Transverse colon (tissue), 4 donors: ENCODE measurements at regions not wholly inside any gene's neighbourhood (a gene's known extent, or its start where the extent isn't known, plus 50 kb on each side); places are given as distances from the start of the nearest gene placed in this dataset.
"Not testable (repeated sequence)": the region's sequence is repeated elsewhere in the genome, so short reads cannot be mapped to it uniquely, and the experiment has no call there.

Source experiments
- DNase-seq: peaks from one replicate; pipeline ENCODE4 v3.0.0-alpha.2; 2019
- H3K27ac ChIP-seq, 4 donors: fragments of 200-600 bp; sonication (generic); 2 replicates each; pipeline ENCODE4 v1.5.1; 2016 to 2018; ENCODE audit warnings: inconsistent platforms in 4 of 4
- H3K27me3 ChIP-seq: fragments of 200-600 bp; sonication (generic); 2 replicates; pipeline ENCODE4 v1.5.1; 2017; ENCODE audit warnings: inconsistent platforms
- H3K36me3 ChIP-seq, 4 donors: fragments of 200-600 bp; sonication (generic); 2 replicates each; pipeline ENCODE4 v1.5.1; 2017 to 2019; ENCODE audit warnings: inconsistent platforms in 4 of 4
- H3K4me1 ChIP-seq, 4 donors: fragments of 200-600 bp; sonication (generic); 2 replicates each; pipeline ENCODE4 v1.5.1; 2017 to 2020; ENCODE audit warnings: inconsistent platforms in 4 of 4
- H3K4me3 ChIP-seq, 4 donors: fragments of 200-600 bp; sonication (generic); 1 replicate in 1 of 4; 2 replicates in 3 of 4; pipeline versions ENCODE4 v1.5.1 to v1.6.1; 2017 to 2019; ENCODE audit warnings: inconsistent platforms in 4 of 4
- H3K9me3 ChIP-seq, 2 donors: fragments of 200-600 bp; sonication (generic); 2 replicates each; pipeline ENCODE4 v1.5.1; 2017 to 2019; ENCODE audit warnings: inconsistent platforms in 2 of 2
- EP300 ChIP-seq: sonication (generic); formaldehyde crosslinking; IDR thresholded peaks from one replicate; pipeline ENCODE4 v1.6.1; 2017; ENCODE audit warnings: antibody characterized with exemption, low read depth
- POLR2A ChIP-seq: fragments of 450-650 bp; IDR thresholded peaks from one replicate; pipeline ENCODE4 v1.6.1; 2016; ENCODE audit warnings: antibody characterized with exemption, mild to moderate bottlenecking, moderate library complexity
- POLR2AphosphoS5 ChIP-seq, 3 donors: sonication (generic); formaldehyde crosslinking; IDR thresholded peaks; one replicate each; pipeline ENCODE4 v1.6.1; 2016; ENCODE audit warnings: antibody characterized with exemption in 3 of 3
- WGBS, 2 donors: methylation state at CpG; one replicate each; pipeline ENCODE4 v1.1.5; 2018; ENCODE audit warnings: low coverage in 1 of 2; 5-methylcytosine and 5-hydroxymethylcytosine counted together
- in situ Hi-C, 4 donors: fragments of 200-750 bp; cut with MboI; loops; one replicate each; pipeline versions ENCODE4 v1.15.0 to v1.15.1; 2017; ENCODE audit warnings: low sequenced_read_pairs in 3 of 4, low pct_ligation_motif_present in 1 of 4, low pct_unique_long_range_greater_than_20kb in 1 of 4
- intact Hi-C: fragments of 100-400 bp; cut with DNase I; formaldehyde crosslinking; loops from one replicate; pipeline ENCODE4 v1.15.1; 2023; ENCODE audit warnings: low total_unique reads
- TF ChIP-seq, protein P1 (sequence below), 5 experiments: fragments of 200-600 bp in 3 of 5; fragments of 450-650 bp in 2 of 5; sonication (generic) in 3 of 5; IDR thresholded peaks; 1 replicate in 2 of 5; 2 replicates in 3 of 5; pipeline ENCODE4 v1.5.1; 2016 to 2017; ENCODE audit warnings: antibody characterized with exemption in 5 of 5, inconsistent platforms in 3 of 5, mild to moderate bottlenecking in 2 of 5, moderate library complexity in 1 of 5

GRCh38 chr10:36412942-36413341 lies 712.5 kb upstream of the ANKRD30A start:
- no peaks in the 10 kb centered on the region for H3K4me1 ChIP-seq
- no peak overlapping the region for H3K27ac ChIP-seq
- H3K9me3 ChIP-seq, result peaks cover 7 to 9% of the 10 kb centered on the region in 2 donors
- no peak overlapping the region for H3K4me3 ChIP-seq
- in situ Hi-C loops (no loop called here), intact Hi-C loops (no loop called here)
- no peaks in the 10 kb centered on the region for H3K27me3 ChIP-seq
- no peak for TF ChIP-seq EP300
- TF ChIP-seq POLR2A, result no peak
- TF ChIP-seq, protein P1, sequence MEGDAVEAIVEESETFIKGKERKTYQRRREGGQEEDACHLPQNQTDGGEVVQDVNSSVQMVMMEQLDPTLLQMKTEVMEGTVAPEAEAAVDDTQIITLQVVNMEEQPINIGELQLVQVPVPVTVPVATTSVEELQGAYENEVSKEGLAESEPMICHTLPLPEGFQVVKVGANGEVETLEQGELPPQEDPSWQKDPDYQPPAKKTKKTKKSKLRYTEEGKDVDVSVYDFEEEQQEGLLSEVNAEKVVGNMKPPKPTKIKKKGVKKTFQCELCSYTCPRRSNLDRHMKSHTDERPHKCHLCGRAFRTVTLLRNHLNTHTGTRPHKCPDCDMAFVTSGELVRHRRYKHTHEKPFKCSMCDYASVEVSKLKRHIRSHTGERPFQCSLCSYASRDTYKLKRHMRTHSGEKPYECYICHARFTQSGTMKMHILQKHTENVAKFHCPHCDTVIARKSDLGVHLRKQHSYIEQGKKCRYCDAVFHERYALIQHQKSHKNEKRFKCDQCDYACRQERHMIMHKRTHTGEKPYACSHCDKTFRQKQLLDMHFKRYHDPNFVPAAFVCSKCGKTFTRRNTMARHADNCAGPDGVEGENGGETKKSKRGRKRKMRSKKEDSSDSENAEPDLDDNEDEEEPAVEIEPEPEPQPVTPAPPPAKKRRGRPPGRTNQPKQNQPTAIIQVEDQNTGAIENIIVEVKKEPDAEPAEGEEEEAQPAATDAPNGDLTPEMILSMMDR (IDR thresholded peaks at IDR 0.05), result no peak
- TF ChIP-seq POLR2AphosphoS5 (IDR thresholded peaks at IDR 0.05), result no peak
- whole genome bisulfite sequencing, 2 donors, result 83 to 100% methylated on average over 1 of the region's 1 CpG
- H3K36me3 ChIP-seq, result no peaks in the 10 kb centered on the region
- no peak for DNase-seq

DNA sequence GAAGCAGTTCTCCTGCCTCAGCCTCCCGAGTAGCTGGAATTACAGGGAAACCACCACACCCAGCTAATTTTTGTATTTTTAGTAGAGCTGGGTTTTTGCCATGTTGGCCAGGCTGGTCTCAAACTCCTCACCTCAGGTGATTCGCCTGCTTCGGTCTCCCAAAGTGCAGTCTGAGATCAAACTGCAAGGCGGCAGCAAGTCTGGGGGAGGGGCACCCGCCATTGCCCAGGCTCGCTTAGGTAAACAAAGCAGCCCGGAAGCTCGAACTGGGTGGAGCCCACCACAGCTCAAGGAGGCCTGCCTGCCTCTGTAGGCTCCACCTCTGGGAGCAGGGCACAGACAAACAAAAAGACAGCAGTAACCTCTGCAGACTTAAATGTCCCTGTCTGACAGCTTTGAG lies 725.2 kb upstream of the ANKRD30A start:
- H3K27me3 ChIP-seq, H3K9me3 ChIP-seq, H3K4me1 ChIP-seq, H3K27ac ChIP-seq, H3K4me3 ChIP-seq, DNase-seq, in situ Hi-C loops, intact Hi-C loops, H3K36me3 ChIP-seq: not testable (repeated sequence)
- WGBS, 2 donors, result 76 to 80% methylated on average over 1 to 8 of the region's 8 CpGs

DNA sequence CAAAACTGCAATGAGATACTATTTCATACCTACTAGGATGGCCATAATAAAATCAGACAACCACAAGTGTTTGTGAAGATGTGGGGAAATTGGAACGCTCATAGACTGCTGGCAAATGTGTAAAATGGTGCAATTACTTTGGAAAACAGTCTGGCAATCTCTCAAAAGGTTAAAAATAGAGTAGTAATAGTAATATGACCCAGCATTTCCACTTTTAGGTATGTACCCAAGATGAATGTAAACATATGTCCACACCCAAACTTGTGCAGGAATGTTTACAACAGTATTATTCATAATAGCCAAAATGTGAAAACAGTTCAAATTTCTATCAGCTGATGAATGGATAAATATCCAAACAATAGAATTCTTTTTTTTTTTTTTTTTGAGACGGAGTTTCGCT lies 731.6 kb upstream of the ANKRD30A start:
- DNase-seq, result no peak
- no peak overlapping the region for H3K27ac ChIP-seq
- intact Hi-C loops, result no loop called here
- no peaks in the 10 kb centered on the region for H3K27me3 ChIP-seq
- H3K4me1 ChIP-seq, result no peaks in the 10 kb centered on the region
- no peak for TF ChIP-seq POLR2A
- TF ChIP-seq, protein P1 (IDR thresholded peaks at IDR 0.05), result no peak
- no peak for TF ChIP-seq POLR2AphosphoS5 (IDR thresholded peaks at IDR 0.05)
- no peak for TF ChIP-seq EP300
- H3K4me3 ChIP-seq, result no peak overlapping the region
- 74 to 78% methylated on average over 3 of the region's 3 CpGs for WGBS, 2 donors
- no peaks in the 10 kb centered on the region for H3K9me3 ChIP-seq
- no peaks in the 10 kb centered on the region for H3K36me3 ChIP-seq
- in situ Hi-C loops, result no loop called here

- Histone ChIP-seq H3K9me3 (no peaks in the 10 kb centered on the region), H3K4me1 (no peaks in the 10 kb centered on the region), H3K27ac (no peak overlapping the region), H3K36me3 (no peaks in the 10 kb centered on the region), H3K27me3 (no peaks in the 10 kb centered on the region), H3K4me3 (no peak overlapping the region)
- in situ Hi-C loops, result no loop called here
- no peak for TF ChIP-seq POLR2AphosphoS5 (IDR thresholded peaks at IDR 0.05)
- no peak for TF ChIP-seq POLR2A
- no peak for DNase-seq
- WGBS, 2 donors, result 49 to 80% methylated on average over 4 of the region's 4 CpGs
- intact Hi-C loops, result no loop called here
These were observed 734.0 kb upstream of the ANKRD30A start for GRCh38 chr10:36391405-36391804.

DNA sequence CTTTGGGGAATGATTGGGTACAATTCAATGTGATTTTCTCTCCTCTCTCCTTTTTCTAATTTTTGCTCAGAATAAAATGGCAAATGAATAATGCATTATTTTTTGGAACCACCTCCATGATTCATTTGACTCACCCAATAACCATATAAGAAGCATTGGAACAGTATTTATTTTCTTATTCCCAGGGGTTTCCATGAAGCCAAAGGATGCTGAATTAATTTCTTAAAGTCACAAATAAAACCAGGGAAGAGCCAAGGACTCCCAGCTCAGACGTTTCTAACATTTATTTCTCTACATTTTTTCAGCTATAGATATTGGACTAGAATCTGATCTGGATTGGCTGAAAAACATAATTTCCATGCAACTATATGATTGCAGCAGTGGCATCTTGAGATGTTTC lies 735.2 kb upstream of the ANKRD30A start:
- 22 to 47% methylated on average over 1 of the region's 1 CpG for WGBS, 2 donors
- no peak overlapping the region for H3K4me3 ChIP-seq
- in situ Hi-C loops (no loop called here), intact Hi-C loops (no loop called here)
- no peaks in the 10 kb centered on the region for H3K36me3 ChIP-seq
- TF ChIP-seq POLR2A (no peak), POLR2AphosphoS5 (IDR thresholded peaks at IDR 0.05) (no peak), EP300 (no peak)
- TF ChIP-seq, protein P1 (IDR thresholded peaks at IDR 0.05), result no peak
- DNase-seq, result no peak
- H3K27me3 ChIP-seq, result no peaks in the 10 kb centered on the region
- H3K4me1 ChIP-seq, result no peaks in the 10 kb centered on the region
- H3K27ac ChIP-seq, result no peak overlapping the region
- H3K9me3 ChIP-seq, result no peaks in the 10 kb centered on the region
